Esophagus mucosa (tissue), 1 donor: ENCODE measurements at regions not wholly inside any gene's neighbourhood (a gene's known extent, or its start where the extent isn't known, plus 50 kb on each side); places are given as distances from the start of the nearest gene placed in this dataset.
"Not testable (repeated sequence)": the region's sequence is repeated elsewhere in the genome, so short reads cannot be mapped to it uniquely, and the experiment has no call there.

Experiments
- ATAC-seq: fragments of 200-7000 bp; cut with Tn5 transposase; one replicate; pipeline ENCODE4 v1.9.1; 2020
- donor health status: DM: yes; HTN: yes; CAD: no.

DNA sequence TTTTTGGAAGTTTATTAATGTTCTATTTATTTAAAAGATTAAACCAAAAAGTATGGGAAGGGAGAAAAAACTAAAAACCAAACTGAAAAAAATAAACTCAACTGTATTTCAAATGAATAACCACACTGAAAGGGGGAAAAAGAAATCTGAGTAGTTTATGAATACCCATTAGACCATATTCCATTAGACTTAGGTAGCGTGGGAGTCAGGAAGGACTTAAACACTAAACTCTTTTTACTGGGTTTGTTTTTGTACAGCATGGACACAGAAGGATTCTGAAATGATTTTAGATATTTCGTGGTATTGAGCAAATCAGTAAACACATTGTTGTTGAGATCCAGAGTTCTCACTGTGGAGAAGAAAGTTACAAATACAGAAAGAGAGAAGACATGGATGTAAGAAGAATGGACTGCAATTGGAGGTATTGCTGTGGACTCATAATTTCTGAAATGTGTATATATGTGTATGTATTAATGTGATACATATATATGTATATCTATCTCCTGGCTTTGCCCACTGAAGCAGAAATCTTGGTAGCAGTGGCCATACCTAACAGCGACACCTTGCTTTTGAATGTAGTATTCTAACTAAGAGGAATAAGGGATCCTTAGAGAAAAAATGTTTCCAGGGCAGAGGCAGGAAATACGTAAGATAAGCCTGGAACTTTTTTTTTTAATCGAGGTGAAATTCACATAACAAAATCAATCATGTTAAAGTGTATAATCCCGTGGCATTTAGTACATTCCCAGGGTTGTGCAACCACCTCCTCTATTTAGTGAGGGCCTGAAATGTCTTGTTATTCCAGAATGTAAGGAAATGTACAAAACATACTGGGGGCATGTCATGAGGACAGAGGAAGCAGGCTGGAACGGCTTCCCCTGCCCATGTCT lies 228.8 kb downstream of the SMARCA2 start:
- ATAC-seq, result no peak

GRCh38 chr9:2247340-2247739 lies 232.2 kb downstream of the SMARCA2 start:
- ATAC-seq, result no peak

- no peak for ATAC-seq
These were observed 233.7 kb downstream of the SMARCA2 start for GRCh38 chr9:2248768-2249265.

- ATAC-seq, result no peak
These were observed 238.8 kb downstream of the SMARCA2 start for GRCh38 chr9:2253636-2254580.

DNA sequence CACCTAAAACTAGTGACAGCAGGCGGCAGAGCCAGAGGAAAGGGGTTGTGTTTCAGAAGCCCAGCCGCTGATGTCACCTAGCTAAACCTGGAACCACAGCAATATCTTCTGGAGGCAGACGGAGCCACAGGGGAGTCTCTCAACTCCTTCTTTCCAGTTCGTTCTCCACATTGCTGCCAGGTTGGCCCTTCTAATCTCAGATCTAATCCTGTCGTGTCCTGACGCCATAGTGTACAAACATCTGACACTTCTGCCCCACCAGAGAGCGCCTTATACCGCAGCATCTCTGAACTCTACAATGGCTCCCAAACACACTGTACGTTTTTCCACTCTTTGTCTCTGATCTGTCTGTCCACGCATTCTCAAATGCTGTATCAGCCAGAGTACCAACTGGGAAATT lies 240.0 kb downstream of the SMARCA2 start:
- ATAC-seq, result no peak

DNA sequence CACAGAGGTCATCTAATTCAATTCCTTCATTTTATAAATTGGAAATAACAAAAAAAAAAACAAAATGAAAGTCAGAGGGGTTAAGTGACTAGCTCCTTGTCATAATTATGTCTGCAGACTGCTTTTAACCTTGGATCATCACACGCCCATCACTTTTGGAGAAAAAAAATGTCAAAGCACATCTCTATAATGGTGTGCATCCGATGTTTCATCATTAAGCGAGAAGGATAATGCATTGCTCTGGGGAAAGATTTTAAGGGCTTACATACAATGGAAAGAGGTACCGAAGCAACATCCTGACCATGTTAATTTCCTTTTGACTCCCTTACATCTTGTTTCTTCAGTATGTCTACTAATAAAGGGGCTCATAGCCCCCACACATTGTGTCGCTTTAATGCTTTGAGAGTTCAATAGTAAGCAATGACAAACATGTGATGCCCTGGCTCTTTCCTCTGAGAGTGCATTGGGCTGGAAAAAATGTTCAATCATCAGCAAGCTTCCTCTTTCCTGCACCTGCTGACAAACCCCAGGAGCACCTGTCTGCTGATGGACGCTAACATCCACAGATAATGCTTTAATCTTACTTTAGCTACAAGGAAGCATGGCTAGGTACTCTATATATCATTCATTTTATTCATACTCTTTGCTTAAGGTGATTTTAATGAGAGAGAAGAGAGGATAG lies 242.2 kb downstream of the SMARCA2 start:
- ATAC-seq, result no peak

DNA sequence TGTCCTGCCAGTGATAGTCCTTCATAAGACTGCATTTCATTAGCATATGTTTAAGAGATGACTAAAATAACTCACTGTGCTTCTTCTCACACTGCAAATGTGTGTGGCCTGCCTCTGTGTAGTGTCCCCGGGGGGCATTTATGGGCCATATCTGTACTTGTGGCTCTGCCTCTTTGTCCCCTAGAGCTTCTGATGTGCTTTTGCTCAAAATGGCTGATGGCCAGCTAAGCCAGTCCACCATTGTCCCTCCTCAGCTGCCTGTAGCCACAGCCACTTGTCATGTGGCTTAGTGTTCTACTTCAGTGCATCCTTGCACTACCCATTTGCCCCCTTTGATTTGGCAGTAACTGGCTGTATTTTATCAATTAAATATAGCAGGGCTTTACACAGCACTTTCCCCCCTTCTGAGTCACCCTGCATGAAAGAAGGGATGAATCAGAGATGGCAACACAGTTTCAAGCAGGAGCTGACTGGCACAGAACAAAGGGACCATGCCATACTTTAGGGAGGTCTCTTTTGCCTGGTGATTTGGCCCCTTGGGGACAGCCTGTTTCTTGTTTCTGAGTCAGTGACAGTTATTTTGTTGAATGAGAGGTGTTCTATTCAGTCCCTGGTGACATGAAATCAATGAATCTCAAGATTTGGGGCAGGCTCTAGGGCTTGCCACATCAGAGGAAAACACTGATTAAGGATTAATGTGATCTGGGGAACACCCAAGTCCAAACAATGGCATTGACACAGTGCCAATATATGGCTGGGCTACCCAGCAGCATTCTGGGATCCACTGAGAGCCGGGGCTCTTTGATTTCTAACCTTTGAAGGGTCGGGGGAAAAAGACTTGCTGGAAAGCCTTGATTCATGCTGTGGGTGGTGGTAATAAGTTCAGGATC lies 245.5 kb downstream of the SMARCA2 start:
- ATAC-seq, result peak; percentile 89

DNA sequence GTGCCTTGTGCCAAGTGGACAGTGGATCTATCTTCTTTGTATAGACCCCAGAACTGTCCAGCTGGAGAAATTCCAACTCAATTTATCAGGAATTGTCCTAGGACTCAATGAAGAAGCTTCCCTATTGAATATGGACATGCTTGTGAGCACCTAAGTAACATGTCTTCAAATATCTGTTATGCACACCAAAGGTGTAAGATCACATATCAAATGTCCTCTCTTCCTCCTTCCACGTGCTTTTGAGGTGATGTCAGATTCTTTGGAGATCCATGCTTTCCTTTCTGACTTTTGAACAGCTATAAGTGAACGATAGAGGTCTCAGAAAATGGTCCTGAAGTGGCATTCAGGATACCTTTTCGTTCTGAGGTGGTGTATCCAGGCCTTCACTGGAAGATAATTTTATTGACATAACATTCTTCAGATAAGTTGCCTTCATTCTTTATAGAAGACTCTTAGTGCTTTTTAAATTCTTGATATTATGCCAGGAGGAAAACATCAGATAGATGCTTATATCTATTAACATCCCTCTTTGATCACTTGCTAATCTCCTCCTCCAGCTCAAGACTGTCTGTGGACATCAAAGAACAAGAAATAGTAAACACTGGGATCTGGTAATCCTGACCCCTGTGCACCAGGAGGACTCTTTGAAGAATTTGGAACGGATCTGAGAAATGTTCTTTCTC lies 246.4 kb downstream of the SMARCA2 start:
- ATAC-seq, result no peak

DNA sequence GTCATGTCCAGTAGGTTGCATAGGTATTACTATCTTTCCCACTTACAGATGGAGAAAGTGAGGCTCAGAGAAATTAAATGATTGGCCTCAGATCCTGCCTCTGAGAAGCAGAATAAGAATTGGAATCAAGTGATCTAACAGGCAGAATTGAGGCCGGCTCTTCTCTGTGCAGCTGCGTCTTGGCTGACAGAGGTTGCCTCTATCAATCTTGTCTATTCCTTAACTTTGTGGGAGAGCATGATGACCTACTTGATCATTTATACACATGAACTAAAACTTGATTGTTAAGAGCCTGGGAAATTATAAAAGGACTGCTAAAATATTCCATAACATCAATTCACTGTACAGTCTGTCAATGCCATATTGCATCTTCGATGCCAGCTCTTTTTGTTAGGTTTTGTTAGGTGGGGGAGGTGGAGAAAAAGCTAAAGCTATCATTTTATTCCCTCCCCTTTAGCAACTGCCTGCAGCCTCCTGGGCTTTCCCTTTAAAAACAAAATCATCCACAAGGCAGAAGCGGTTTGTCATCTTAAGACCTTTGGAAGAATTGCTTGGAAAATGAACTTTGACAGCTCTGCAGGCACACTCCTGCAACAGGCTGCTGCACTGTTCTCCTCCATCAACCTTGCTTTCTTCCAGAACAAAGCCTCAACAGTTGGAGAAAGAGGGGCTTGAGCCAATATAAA lies 247.4 kb downstream of the SMARCA2 start:
- ATAC-seq, result no peak

DNA sequence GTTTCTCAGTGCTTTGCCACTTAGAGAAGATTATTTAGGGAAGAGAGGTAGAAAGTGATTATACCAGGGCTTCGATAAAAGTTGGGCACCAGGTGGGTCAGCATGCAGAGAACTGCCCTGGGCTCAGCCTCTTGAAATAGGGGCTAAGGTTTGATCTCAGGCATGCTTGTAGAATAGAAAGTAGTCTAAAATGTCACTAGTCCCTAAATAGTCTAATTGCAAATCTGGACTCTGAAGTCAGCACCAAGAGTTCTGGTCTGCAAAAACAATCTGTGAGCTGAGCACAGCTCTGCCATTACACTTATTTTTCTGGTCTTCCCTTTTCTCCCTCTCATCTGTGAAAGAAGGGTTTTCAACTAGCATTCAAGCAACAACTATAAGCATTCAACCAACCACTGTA lies 248.0 kb downstream of the SMARCA2 start:
- no peak for ATAC-seq

- ATAC-seq, result no peak
These were observed 248.5 kb downstream of the SMARCA2 start for GRCh38 chr9:2263665-2264064.

DNA sequence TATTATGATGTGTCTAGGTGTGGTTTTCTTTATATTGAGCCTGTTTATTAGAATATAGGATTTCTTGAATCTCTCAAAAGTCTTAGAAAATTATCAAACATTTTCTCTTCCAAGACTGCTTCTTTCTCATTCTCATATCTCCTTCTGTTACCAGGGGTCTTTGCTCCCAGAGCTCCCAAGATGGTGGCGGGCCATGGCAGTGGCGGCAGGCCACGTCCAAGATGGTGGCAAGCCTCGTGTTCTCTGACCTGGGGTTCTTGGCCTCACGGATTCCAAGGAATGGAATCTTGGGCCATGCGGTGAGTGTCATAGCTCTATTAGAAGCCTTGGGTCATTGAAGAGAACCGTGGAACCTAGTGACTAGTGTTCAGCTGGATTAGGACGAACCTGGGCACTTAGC lies 248.9 kb downstream of the SMARCA2 start:
- no peak for ATAC-seq

DNA sequence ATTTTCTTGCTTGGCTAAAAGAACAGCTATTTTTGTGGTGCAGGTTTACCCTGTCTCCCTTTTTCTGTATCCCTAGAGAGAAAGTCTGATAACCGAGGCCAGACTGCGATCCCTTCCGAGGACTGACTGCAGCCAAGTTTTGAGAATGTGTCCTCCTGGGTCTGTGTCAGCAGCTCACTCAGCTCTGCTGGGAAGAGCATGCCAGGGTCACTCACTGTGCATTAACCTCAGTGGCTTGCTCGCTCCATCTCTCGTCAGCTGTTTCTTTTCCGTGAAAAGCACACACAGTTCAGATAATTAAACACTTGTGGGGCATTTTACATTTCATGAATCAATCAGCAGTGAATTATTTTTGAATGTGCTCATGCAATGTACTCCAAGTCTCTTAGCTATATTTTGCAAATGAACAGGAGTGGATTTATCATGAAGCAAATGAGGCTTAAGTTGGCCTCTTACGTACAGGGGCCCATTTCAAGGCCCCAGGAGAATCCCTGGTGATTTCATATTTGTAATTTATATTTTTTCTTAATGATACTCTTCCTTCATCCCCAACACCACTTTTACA lies 252.1 kb downstream of the SMARCA2 start:
- ATAC-seq, result no peak

- no peak for ATAC-seq
These were observed 254.6 kb downstream of the SMARCA2 start for GRCh38 chr9:2269778-2270177.

DNA sequence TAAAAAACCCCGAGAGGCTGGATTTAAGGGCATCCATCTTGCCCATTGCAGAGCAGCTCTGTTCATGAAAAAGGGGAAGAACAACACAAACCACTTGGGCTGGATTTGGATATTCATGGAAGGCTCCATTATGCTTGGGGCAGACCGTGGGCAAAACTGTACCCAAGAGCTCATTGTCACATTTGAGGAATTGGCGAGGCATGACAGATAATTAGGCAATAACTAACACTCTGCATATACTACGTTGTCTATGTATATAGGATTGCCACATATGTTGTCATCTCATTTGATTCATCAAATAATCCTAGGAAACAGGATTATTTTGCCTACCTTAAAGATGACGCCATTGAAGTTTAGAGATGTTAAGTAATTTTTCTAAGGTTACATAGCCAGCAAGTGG lies 255.4 kb downstream of the SMARCA2 start:
- peak; percentile 75 for ATAC-seq

GRCh38 chr9:2271426-2271825 lies 256.3 kb downstream of the SMARCA2 start:
- peak; percentile 84 for ATAC-seq

DNA sequence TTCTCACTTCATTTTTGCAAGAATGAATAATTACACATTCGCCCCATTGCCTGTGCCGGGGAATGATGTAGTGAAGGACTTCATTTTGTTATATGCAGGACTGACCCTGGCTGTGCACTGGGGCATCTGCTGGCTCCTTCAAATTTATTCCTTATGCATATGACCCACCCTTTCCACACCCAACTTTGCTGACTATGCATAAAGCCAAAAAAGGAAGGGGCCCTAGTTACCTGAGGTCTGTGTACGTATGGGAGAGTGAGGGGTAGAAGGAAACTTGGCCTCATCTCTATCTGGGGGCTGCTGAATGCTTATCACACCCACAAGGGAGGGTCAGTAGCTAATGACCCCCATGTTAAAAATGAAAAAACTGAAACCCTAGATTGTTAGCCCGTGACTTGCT lies 259.6 kb downstream of the SMARCA2 start:
- ATAC-seq, result no peak

DNA sequence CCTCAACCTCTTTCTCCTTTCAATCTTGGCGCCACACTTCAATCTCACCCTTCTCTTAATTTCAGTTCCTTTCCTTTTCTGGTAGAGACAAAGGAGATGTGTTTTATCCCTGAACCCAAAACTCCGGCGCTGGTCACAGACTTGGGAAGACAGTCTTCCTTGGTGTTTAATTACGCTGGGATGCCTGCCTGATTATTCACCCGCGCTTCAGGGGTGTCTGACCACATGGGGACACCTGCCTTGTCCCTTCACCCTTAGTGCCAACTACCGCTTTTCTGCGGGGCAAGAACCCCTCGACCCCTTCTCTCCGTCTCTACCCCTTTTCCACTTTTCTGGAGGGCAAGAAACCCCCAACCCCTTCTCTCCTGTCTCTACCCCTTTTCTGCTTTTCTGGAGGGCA lies 261.1 kb downstream of the SMARCA2 start:
- ATAC-seq, result no peak

DNA sequence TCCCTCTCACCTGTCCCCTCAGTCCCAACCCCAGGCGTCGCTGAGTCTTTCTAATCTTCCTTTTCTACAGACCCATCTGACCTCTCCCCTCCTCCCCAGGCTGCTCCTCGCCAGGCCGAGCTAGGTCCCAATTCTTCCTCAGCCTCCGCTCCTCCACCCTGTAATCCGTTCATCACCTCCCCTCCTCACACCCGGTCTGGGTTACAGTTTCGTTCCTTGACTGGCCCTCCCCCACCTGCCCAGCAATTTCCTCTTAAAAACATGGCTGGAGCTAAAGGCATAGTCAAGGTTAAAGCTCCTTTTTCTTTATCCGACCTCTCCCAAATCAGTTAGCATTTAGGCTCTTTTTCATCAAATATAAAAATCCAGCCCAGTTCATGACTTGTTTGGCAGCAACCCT lies 262.0 kb downstream of the SMARCA2 start:
- not testable (repeated sequence) for ATAC-seq

DNA sequence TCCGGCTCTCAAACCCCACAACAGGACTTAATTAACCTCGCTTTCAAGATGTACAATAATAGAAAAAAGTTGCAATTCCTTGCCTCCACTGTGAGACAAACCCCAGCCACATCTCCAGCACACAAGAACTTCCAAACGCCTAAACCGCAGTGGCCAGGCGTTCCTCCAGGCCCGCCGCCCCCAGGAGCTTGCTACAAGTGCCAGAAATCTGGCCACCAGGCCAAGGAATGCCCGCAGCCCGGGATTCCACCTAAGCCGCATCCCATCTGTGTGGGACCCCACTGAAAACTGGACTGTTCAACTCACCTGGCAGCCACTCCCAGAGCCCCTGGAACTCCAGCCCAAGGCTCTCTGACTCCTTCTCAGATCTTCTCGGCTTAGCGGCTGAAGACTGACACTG lies 262.5 kb downstream of the SMARCA2 start:
- not testable (repeated sequence) for ATAC-seq
